ENCODE measurements at regions not wholly inside any gene's neighbourhood (a gene's known extent, or its start where the extent isn't known, plus 50 kb on each side); places are given as distances from the start of the nearest gene placed in this dataset.

DNA sequence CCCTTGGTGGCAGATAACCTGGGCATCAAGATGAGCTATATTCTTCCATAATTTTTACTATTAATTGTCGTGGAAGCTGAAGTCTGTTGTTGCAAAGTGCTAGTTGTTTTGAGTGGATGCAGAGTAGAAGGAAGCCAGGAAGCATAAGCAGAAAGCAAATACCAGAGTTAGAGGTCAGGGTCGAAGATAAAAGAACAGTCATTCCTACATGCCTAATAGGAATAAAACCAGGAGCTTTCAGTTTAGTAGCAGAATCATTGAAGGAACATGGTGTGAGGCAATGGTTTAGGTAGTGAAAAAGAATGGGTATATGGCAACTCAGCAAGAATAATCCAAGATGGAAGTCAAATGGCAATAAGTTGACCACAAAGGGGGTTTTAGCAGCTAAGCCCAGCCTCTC is 121.6 kb upstream of the FST start:
- TF ChIP-seq GATA2 (IDR thresholded peaks at IDR 0.05; ENCODE audit: low read depth, low read length) (no peak), GATA3 (IDR thresholded peaks at IDR 0.05; ENCODE audit: low read depth, low read length) (no peak)

Data from SH-SY5Y (cell line).